ENCODE measurements at regions not wholly inside any gene's neighbourhood (a gene's known extent, or its start where the extent isn't known, plus 50 kb on each side); places are given as distances from the start of the nearest gene placed in this dataset.

GRCh38 chr11:45554230-45554967, 111.0 kb downstream of the CHST1 start:
- no peak overlapping the region for H3K27ac ChIP-seq
- TF ChIP-seq ZFX (IDR thresholded peaks at IDR 0.05) (no peak), CTCF (conservative IDR thresholded peaks at IDR 0.05) (no peak)

GRCh38 chr11:45553383-45553936, 112.0 kb downstream of the CHST1 start:
- TF ChIP-seq ZFX (IDR thresholded peaks at IDR 0.05) (no peak), CTCF (conservative IDR thresholded peaks at IDR 0.05) (no peak)
- H3K27ac ChIP-seq: no peak overlapping the region

GRCh38 chr11:45551191-45551713, 114.2 kb downstream of the CHST1 start:
- no peak overlapping the region for H3K27ac ChIP-seq
- TF ChIP-seq CTCF (conservative IDR thresholded peaks at IDR 0.05) (no peak), ZFX (IDR thresholded peaks at IDR 0.05) (no peak)

GRCh38 chr11:45549257-45549656, 116.2 kb downstream of the CHST1 start:
- H3K27ac ChIP-seq: no peak overlapping the region
- TF ChIP-seq ZFX (IDR thresholded peaks at IDR 0.05) (no peak), CTCF (conservative IDR thresholded peaks at IDR 0.05) (no peak)

- no peak overlapping the region for H3K27ac ChIP-seq
- TF ChIP-seq ZFX (IDR thresholded peaks at IDR 0.05) (no peak), CTCF (conservative IDR thresholded peaks at IDR 0.05) (no peak)
These were observed 119.1 kb downstream of the CHST1 start for GRCh38 chr11:45546366-45546765.

- TF ChIP-seq CTCF (conservative IDR thresholded peaks at IDR 0.05) (no peak), ZFX (IDR thresholded peaks at IDR 0.05) (no peak)
These were observed 120.6 kb downstream of the CHST1 start for GRCh38 chr11:45544826-45545225.

GRCh38 chr11:45543808-45544422, 121.5 kb downstream of the CHST1 start:
- no peak overlapping the region for H3K27ac ChIP-seq
- TF ChIP-seq ZFX (IDR thresholded peaks at IDR 0.05) (no peak), CTCF (conservative IDR thresholded peaks at IDR 0.05) (no peak)

More at GRCh38 chr11:45544826-45545225, 120.6 kb downstream of the CHST1 start:
- no peak overlapping the region for H3K27ac ChIP-seq

Data from C4-2B (cell line).